Endothelial cell of umbilical vein (primary cell): ENCODE measurements at regions not wholly inside any gene's neighbourhood (a gene's known extent, or its start where the extent isn't known, plus 50 kb on each side); places are given as distances from the start of the nearest gene placed in this dataset.

Experiments used
- BruUV-seq: library from RNA; stranded (reverse); fragments of 400-500 nt; replicated peaks from 2 replicates; lab custom pipeline; 2021; lab: Mats Ljungman, UMichigan
- CTCF ChIA-PET: fragments of 300-600, 350-600 bp; sonication (Branson Sonifier 250); formaldehyde crosslinking; loops from one replicate; lab custom pipeline; 2021; ENCODE audit warnings: antibody characterized with exemption, inconsistent platforms; lab: Charles Lee
- POLR2A ChIA-PET: fragments of 300-600, 350-600 bp; sonication (Branson Sonifier 250); formaldehyde crosslinking; loops from one replicate; lab custom pipeline; 2021; ENCODE audit warnings: antibody characterized with exemption, inconsistent platforms; lab: Charles Lee
- DNase-seq: peaks from one replicate; pipeline ENCODE4 v3.0.0-alpha.2; 2011; ENCODE audit warnings: low read depth, low spot score
- FAIRE-seq: peaks from 2 replicates; lab custom pipeline; 2011; peaks lifted over from hg19 to GRCh38; lab: Jason Lieb, UNC
- H2AFZ ChIP-seq: 2 replicates; pipeline ENCODE4 v1.6.0; 2012; ENCODE audit warnings: low read depth, low read length, control low read depth, inconsistent platforms
- H3K27ac ChIP-seq: 2 replicates; pipeline ENCODE4 v1.5.1; 2011; ENCODE audit warnings: low read depth, mild to moderate bottlenecking, control low read depth, low read length, moderate library complexity; ENCODE audit not compliant: insufficient read depth
- H3K27me3 ChIP-seq, 2 experiments: 2 replicates each; pipeline versions ENCODE4 v1.6.0 to v1.6.1; 2011; ENCODE audit warnings: low read length in 2 of 2, mixed read lengths in 1 of 2; ENCODE audit not compliant: control insufficient read depth in 2 of 2, insufficient read depth in 2 of 2
- H3K36me3 ChIP-seq, 2 experiments: 2 replicates in 1 of 2; 3 replicates in 1 of 2; pipeline ENCODE4 v1.5.1; 2011; ENCODE audit warnings: low read length in 2 of 2, mild to moderate bottlenecking in 1 of 2, moderate library complexity in 1 of 2; ENCODE audit not compliant: control insufficient read depth in 2 of 2, insufficient read depth in 2 of 2; ENCODE audit errors: extremely low read depth in 1 of 2
- H3K4me1 ChIP-seq: 3 replicates; pipeline ENCODE4 v1.5.1; 2011; ENCODE audit warnings: mild to moderate bottlenecking, low read length; ENCODE audit not compliant: control insufficient read depth, insufficient read depth; ENCODE audit errors: extremely low read depth
- H3K4me2 ChIP-seq: 2 replicates; pipeline ENCODE4 v1.6.1; 2011; ENCODE audit warnings: low read length, control low read depth, mixed read lengths; ENCODE audit not compliant: insufficient read depth
- H3K4me3 ChIP-seq, 3 experiments: fragments of 200-600 bp in 1 of 3; sonication (generic), shearing (Covaris generic) in 1 of 3; replicated peaks in 1 of 3; 2 replicates each; pipeline ENCODE4 v1.5.1; 2011 to 2016; ENCODE audit warnings: control low read depth in 3 of 3, low read length in 3 of 3, mild to moderate bottlenecking in 2 of 3, inconsistent platforms in 1 of 3, low read depth in 1 of 3, moderate library complexity in 1 of 3; ENCODE audit not compliant: insufficient read depth in 1 of 3
- H3K79me2 ChIP-seq: 2 replicates; pipeline ENCODE4 v1.6.0; 2012; ENCODE audit warnings: low read length, inconsistent platforms; ENCODE audit not compliant: control insufficient read depth, insufficient read depth
- H3K9ac ChIP-seq: replicated peaks from 2 replicates; pipeline ENCODE3; 2011; ENCODE audit warnings: low read length, control low read depth; ENCODE audit not compliant: insufficient read depth; ENCODE audit errors: extremely low read depth
- H3K9me1 ChIP-seq: replicated peaks from 3 replicates; pipeline ENCODE4 v1.6.0; 2011; ENCODE audit warnings: mild to moderate bottlenecking, low read length; ENCODE audit not compliant: control insufficient read depth, insufficient read depth; ENCODE audit errors: extremely low read depth
- H3K9me3 ChIP-seq: replicated peaks from 2 replicates; pipeline ENCODE4 v1.5.1; 2012; ENCODE audit warnings: low read length, inconsistent platforms; ENCODE audit not compliant: control insufficient read depth, insufficient read depth
- H4K20me1 ChIP-seq: replicated peaks from 2 replicates; pipeline ENCODE3; 2011; ENCODE audit warnings: mild to moderate bottlenecking, low read length; ENCODE audit not compliant: control insufficient read depth, insufficient read depth; ENCODE audit errors: extremely low read depth
- EZH2 ChIP-seq: IDR thresholded peaks from 2 replicates; pipeline ENCODE4 v1.6.1; 2012; ENCODE audit warnings: borderline replicate concordance, low read depth, mild to moderate bottlenecking, moderate library complexity, low read length, inconsistent platforms; ENCODE audit not compliant: severe bottlenecking
- FOS ChIP-seq: IDR thresholded peaks from 2 replicates; pipeline ENCODE4 v1.6.1; 2011; ENCODE audit warnings: mild to moderate bottlenecking, low read length, moderate library complexity, borderline replicate concordance; ENCODE audit not compliant: insufficient read depth
- GATA2 ChIP-seq: IDR thresholded peaks from 2 replicates; pipeline ENCODE4 v1.7.0; 2011; ENCODE audit warnings: low read depth, mild to moderate bottlenecking, moderate library complexity, mixed read lengths, low read length; ENCODE audit not compliant: insufficient read length, insufficient read depth
- JUN ChIP-seq: IDR thresholded peaks from 2 replicates; pipeline ENCODE4 v1.6.1; 2011; ENCODE audit warnings: borderline replicate concordance, low read depth; ENCODE audit not compliant: insufficient read length, insufficient read depth
- MAX ChIP-seq: IDR thresholded peaks from 2 replicates; pipeline ENCODE4 v1.6.1; 2011; ENCODE audit not compliant: insufficient read depth, insufficient read length
- MYC ChIP-seq: IDR thresholded peaks from one replicate; pipeline ENCODE4 v1.6.1; 2011; ENCODE audit warnings: mild to moderate bottlenecking, low read depth, low read length
- POLR2A ChIP-seq: IDR thresholded peaks from 2 replicates; pipeline ENCODE4 v1.6.1; 2012; ENCODE audit warnings: low read depth, mild to moderate bottlenecking, control low read depth, low read length
- POLR2AphosphoS5 ChIP-seq: IDR thresholded peaks from 2 replicates; pipeline ENCODE4 v1.6.1; 2012; ENCODE audit warnings: low read depth, mild to moderate bottlenecking, control low read depth, low read length, moderate library complexity; ENCODE audit not compliant: insufficient read depth
- dilution Hi-C: fragments of 300-500 bp; cut with MboI; formaldehyde crosslinking; loops from one replicate; pipeline ENCODE4 v1.15.0; 2019; ENCODE audit warnings: low sequenced_read_pairs; ENCODE audit not compliant: extremely low pct_ligation_motif_present
- intact Hi-C: fragments of 100-400 bp; cut with micrococcal nuclease; formaldehyde crosslinking; loops from one replicate; pipeline ENCODE4 v1.10.0; 2022
- TF ChIP-seq, protein P1 (sequence below), 2 donors: IDR thresholded peaks; 1 replicate in 1 of 2; 2 replicates in 1 of 2; pipeline ENCODE4 v1.5.1; 2011; ENCODE audit warnings: low read length in 2 of 2, mild to moderate bottlenecking in 2 of 2, moderate library complexity in 2 of 2, control low read depth in 1 of 2, inconsistent platforms in 1 of 2, low read depth in 1 of 2; ENCODE audit not compliant: insufficient read depth in 1 of 2; ENCODE audit errors: extremely low read depth in 1 of 2

DNA sequence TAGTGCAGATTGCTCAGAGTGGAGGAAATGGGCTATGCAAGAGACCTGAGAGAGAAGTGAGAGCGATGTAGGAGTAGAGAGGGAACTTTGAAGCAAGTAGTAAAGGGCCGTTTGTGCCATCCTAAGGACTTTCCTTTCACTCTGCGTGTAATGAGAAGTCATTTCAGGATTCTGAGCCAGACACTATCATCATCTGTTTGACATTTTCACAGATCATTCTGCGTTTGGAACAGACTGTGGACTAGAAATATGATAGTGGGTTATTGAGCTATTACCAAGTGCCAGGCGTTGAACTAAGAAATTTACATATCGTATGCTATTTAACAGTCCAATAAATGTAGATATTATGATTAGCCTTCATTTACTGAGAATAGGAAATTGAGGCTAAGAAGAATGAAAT lies 150.0 kb upstream of the ROBO2 start:
- ChIA-PET POLR2A (no interaction called here), CTCF (no interaction called here)
- H3K9ac ChIP-seq, result no peak overlapping the region
- no peaks in the 10 kb centered on the region for H3K4me1 ChIP-seq
- BruUV-seq, result no TSS peak
- no peak overlapping the region for H3K27ac ChIP-seq
- no peaks in the 10 kb centered on the region for H3K9me3 ChIP-seq
- H3K4me2 ChIP-seq, result no peak overlapping the region
- H3K9me1 ChIP-seq, result no peaks in the 10 kb centered on the region
- dilution Hi-C loops (no loop called here), intact Hi-C loops (no loop called here)
- H4K20me1 ChIP-seq, result no peaks in the 10 kb centered on the region
- no peaks in the 10 kb centered on the region for H3K79me2 ChIP-seq
- FAIRE-seq (no peak), DNase-seq (no peak)
- TF ChIP-seq JUN (no peak), EZH2 (no peak), MAX (no peak), FOS (no peak), GATA2 (no peak), POLR2AphosphoS5 (no peak), POLR2A (no peak), MYC (no peak)
- TF ChIP-seq, protein P1, sequence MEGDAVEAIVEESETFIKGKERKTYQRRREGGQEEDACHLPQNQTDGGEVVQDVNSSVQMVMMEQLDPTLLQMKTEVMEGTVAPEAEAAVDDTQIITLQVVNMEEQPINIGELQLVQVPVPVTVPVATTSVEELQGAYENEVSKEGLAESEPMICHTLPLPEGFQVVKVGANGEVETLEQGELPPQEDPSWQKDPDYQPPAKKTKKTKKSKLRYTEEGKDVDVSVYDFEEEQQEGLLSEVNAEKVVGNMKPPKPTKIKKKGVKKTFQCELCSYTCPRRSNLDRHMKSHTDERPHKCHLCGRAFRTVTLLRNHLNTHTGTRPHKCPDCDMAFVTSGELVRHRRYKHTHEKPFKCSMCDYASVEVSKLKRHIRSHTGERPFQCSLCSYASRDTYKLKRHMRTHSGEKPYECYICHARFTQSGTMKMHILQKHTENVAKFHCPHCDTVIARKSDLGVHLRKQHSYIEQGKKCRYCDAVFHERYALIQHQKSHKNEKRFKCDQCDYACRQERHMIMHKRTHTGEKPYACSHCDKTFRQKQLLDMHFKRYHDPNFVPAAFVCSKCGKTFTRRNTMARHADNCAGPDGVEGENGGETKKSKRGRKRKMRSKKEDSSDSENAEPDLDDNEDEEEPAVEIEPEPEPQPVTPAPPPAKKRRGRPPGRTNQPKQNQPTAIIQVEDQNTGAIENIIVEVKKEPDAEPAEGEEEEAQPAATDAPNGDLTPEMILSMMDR (IDR thresholded peaks at IDR 0.05; ENCODE audit: extremely low read depth in 1 of 2, insufficient read depth in 1 of 2, low read depth in 1 of 2, low read length in 2 of 2), result no peak
- H3K27me3 ChIP-seq, result no peaks in the 10 kb centered on the region
- H3K4me3 ChIP-seq, result no peak overlapping the region
- H3K36me3 ChIP-seq, result no peaks in the 10 kb centered on the region
- no peak overlapping the region for H2AFZ ChIP-seq
